Osteoblast (primary cell): ENCODE measurements at regions not wholly inside any gene's neighbourhood (a gene's known extent, or its start where the extent isn't known, plus 50 kb on each side); places are given as distances from the start of the nearest gene placed in this dataset.

Experiments used
- DNase-seq: peaks from one replicate; pipeline ENCODE4 v3.0.0; 2011; ENCODE audit warnings: low spot score, mixed read lengths; ENCODE audit not compliant: insufficient read length; ENCODE audit errors: missing footprints
- H2AFZ ChIP-seq: 2 replicates; pipeline ENCODE4 v1.6.0; 2011; ENCODE audit warnings: mild to moderate bottlenecking, low read length
- H3K27ac ChIP-seq: 2 replicates; pipeline ENCODE4 v1.5.1; 2011; ENCODE audit warnings: mild to moderate bottlenecking, low read depth, low read length, moderate library complexity
- H3K27me3 ChIP-seq: 2 replicates; pipeline ENCODE4 v1.6.0; 2012; ENCODE audit warnings: mild to moderate bottlenecking, control low read depth, inconsistent platforms, low read length, moderate library complexity; ENCODE audit not compliant: insufficient read depth
- H3K36me3 ChIP-seq: 2 replicates; pipeline ENCODE4 v1.5.1; 2011; ENCODE audit warnings: mild to moderate bottlenecking, low read length, control low read depth, moderate library complexity; ENCODE audit not compliant: insufficient read depth
- H3K4me1 ChIP-seq: 2 replicates; pipeline ENCODE4 v1.5.1; 2011; ENCODE audit warnings: mild to moderate bottlenecking, low read length, control low read depth, moderate library complexity; ENCODE audit not compliant: insufficient read depth
- H3K4me2 ChIP-seq: 2 replicates; pipeline ENCODE4 v1.6.0; 2011; ENCODE audit warnings: mild to moderate bottlenecking, low read length; ENCODE audit not compliant: insufficient read depth
- H3K4me3 ChIP-seq: fragments of 200-600 bp; sonication (generic); 3 replicates; pipeline ENCODE4 v1.5.1; 2012; ENCODE audit warnings: mild to moderate bottlenecking, low read length, inconsistent platforms; ENCODE audit not compliant: insufficient read depth
- H3K79me2 ChIP-seq: 2 replicates; pipeline ENCODE4 v1.6.0; 2012; ENCODE audit warnings: mild to moderate bottlenecking, low read length, control low read depth, inconsistent platforms; ENCODE audit not compliant: insufficient read depth
- H3K9me3 ChIP-seq: 2 replicates; pipeline ENCODE4 v1.5.1; 2011; ENCODE audit warnings: low read depth, low read length, control low read depth
- H4K20me1 ChIP-seq: 2 replicates; pipeline ENCODE4 v1.6.0; 2012; ENCODE audit warnings: mild to moderate bottlenecking, low read length, control low read depth; ENCODE audit not compliant: insufficient read depth
- TF ChIP-seq, protein P1 (sequence below): IDR thresholded peaks from 2 replicates; pipeline ENCODE4 v1.5.1; 2011; ENCODE audit warnings: mild to moderate bottlenecking, low read depth, low read length, moderate library complexity; ENCODE audit errors: extremely low read depth

DNA sequence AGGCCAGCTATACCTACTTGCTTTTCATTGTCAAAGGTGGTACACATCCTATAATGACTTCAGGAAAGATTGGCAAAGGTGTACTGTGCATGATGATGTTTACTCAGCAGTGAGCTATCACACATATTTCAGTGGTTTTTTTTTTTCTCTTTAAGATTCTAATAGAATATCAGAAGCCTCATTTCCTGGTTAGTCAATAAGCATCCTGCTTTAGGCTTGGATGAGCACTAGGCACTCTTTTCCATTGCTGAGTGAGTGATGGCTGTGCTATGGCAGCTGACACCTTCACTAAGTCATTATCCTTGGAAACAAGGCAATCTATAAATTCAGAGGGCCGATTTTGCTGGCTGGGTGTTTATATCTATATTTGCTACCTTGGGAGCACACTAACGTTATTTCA lies 161.1 kb upstream of the RASSF8 start:
- Histone ChIP-seq H4K20me1 (no peaks in the 10 kb centered on the region), H3K4me3 (no peak overlapping the region), H3K27me3 (no peaks in the 10 kb centered on the region), H3K79me2 (no peaks in the 10 kb centered on the region), H2AFZ (no peak overlapping the region), H3K27ac (no peak overlapping the region), H3K4me2 (no peak overlapping the region), H3K4me1 (peaks cover 3% of the 10 kb centered on the region), H3K9me3 (no peaks in the 10 kb centered on the region), H3K36me3 (no peaks in the 10 kb centered on the region)
- DNase-seq = no peak
- TF ChIP-seq, protein P1, sequence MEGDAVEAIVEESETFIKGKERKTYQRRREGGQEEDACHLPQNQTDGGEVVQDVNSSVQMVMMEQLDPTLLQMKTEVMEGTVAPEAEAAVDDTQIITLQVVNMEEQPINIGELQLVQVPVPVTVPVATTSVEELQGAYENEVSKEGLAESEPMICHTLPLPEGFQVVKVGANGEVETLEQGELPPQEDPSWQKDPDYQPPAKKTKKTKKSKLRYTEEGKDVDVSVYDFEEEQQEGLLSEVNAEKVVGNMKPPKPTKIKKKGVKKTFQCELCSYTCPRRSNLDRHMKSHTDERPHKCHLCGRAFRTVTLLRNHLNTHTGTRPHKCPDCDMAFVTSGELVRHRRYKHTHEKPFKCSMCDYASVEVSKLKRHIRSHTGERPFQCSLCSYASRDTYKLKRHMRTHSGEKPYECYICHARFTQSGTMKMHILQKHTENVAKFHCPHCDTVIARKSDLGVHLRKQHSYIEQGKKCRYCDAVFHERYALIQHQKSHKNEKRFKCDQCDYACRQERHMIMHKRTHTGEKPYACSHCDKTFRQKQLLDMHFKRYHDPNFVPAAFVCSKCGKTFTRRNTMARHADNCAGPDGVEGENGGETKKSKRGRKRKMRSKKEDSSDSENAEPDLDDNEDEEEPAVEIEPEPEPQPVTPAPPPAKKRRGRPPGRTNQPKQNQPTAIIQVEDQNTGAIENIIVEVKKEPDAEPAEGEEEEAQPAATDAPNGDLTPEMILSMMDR = no peak

- TF ChIP-seq, protein P1 = no peak
- Histone ChIP-seq H3K9me3 (no peaks in the 10 kb centered on the region), H2AFZ (no peak overlapping the region), H3K27ac (no peak overlapping the region), H3K79me2 (no peaks in the 10 kb centered on the region), H3K27me3 (no peaks in the 10 kb centered on the region), H4K20me1 (no peaks in the 10 kb centered on the region), H3K36me3 (no peaks in the 10 kb centered on the region), H3K4me2 (no peak overlapping the region), H3K4me3 (no peak overlapping the region), H3K4me1 (peaks cover 3% of the 10 kb centered on the region)
- DNase-seq = no peak
Observed at GRCh38 chr12:25797949-25798348, 160.5 kb upstream of the RASSF8 start.

GRCh38 chr12:25800101-25800500 lies 158.4 kb upstream of the RASSF8 start:
- Histone ChIP-seq H2AFZ (no peak overlapping the region), H3K36me3 (no peaks in the 10 kb centered on the region), H3K27ac (no peak overlapping the region), H3K27me3 (no peaks in the 10 kb centered on the region), H4K20me1 (no peaks in the 10 kb centered on the region), H3K4me3 (no peak overlapping the region), H3K4me2 (no peak overlapping the region), H3K4me1 (peaks cover 3% of the 10 kb centered on the region), H3K79me2 (no peaks in the 10 kb centered on the region), H3K9me3 (no peaks in the 10 kb centered on the region)
- TF ChIP-seq, protein P1 = no peak
- no peak for DNase-seq

GRCh38 chr12:25801734-25802133 lies 156.7 kb upstream of the RASSF8 start:
- H3K27ac ChIP-seq = no peak overlapping the region
- TF ChIP-seq, protein P1 = no peak
- no peaks in the 10 kb centered on the region for H3K9me3 ChIP-seq
- no peak overlapping the region for H3K4me3 ChIP-seq
- no peak overlapping the region for H2AFZ ChIP-seq
- no peaks in the 10 kb centered on the region for H3K4me1 ChIP-seq
- H4K20me1 ChIP-seq = no peaks in the 10 kb centered on the region
- no peaks in the 10 kb centered on the region for H3K36me3 ChIP-seq
- no peak overlapping the region for H3K4me2 ChIP-seq
- no peak for DNase-seq
- no peaks in the 10 kb centered on the region for H3K79me2 ChIP-seq
- no peaks in the 10 kb centered on the region for H3K27me3 ChIP-seq
